ENCODE measurements at regions not wholly inside any gene's neighbourhood (a gene's known extent, or its start where the extent isn't known, plus 50 kb on each side); places are given as distances from the start of the nearest gene placed in this dataset.

DNA sequence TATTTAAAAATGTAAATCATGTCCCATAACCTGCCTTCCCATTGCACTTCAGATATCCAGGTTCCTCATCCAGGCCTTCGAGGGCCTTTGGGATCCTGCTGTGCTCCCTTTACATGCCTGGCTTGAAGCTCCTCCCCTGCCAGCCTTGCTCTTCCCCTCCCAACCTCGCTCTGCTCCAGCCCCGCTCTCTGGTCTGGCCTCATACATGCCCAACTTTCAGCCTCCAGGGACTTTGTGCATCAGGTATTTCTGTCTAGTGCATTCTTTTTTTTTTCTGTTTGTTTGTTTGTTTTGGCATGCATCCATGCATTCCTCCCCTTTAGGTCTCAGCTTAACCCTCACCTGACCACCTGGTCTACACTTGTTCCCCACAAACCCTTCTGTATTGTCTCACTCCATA, 160.3 kb downstream of the SNX10 start:
- no peaks in the 10 kb centered on the region for H3K4me1 ChIP-seq
- no peaks in the 10 kb centered on the region for H3K27me3 ChIP-seq
- no peak for ATAC-seq
- TF ChIP-seq, protein P1, sequence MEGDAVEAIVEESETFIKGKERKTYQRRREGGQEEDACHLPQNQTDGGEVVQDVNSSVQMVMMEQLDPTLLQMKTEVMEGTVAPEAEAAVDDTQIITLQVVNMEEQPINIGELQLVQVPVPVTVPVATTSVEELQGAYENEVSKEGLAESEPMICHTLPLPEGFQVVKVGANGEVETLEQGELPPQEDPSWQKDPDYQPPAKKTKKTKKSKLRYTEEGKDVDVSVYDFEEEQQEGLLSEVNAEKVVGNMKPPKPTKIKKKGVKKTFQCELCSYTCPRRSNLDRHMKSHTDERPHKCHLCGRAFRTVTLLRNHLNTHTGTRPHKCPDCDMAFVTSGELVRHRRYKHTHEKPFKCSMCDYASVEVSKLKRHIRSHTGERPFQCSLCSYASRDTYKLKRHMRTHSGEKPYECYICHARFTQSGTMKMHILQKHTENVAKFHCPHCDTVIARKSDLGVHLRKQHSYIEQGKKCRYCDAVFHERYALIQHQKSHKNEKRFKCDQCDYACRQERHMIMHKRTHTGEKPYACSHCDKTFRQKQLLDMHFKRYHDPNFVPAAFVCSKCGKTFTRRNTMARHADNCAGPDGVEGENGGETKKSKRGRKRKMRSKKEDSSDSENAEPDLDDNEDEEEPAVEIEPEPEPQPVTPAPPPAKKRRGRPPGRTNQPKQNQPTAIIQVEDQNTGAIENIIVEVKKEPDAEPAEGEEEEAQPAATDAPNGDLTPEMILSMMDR (IDR thresholded peaks at IDR 0.05) = no peak
- no peak overlapping the region for H3K4me3 ChIP-seq
- DNase-seq = no peak
- H3K27ac ChIP-seq = no peak overlapping the region
- H3K9me3 ChIP-seq = no peaks in the 10 kb centered on the region
- H3K36me3 ChIP-seq = no peaks in the 10 kb centered on the region
- intact Hi-C loops (cut with DNase I) = no loop called here
- WGBS, 2 donors = 58 to 63% methylated on average over 3 of the region's 3 CpGs

DNA sequence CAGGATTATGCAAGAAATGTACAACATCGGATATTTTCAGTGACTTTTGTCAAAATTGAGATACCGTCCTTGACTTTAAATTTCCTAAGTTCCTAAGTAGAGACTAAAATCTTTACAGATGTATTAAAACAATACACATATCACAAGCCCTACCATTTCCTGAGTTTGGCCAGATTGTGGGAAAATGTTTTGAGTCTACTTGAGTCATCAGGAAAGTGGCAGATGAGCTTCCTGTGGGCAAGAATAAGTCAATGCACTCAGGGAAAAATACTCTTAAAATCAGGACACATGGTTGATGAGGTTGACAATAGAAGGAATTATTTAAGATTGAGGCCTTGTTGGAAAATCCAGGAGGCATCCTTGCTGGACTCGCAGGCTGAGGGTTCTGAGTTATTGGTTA, 162.5 kb downstream of the SNX10 start:
- H3K9me3 ChIP-seq = no peaks in the 10 kb centered on the region
- H3K4me1 ChIP-seq = no peaks in the 10 kb centered on the region
- intact Hi-C loops (cut with DNase I) = no loop called here
- no peaks in the 10 kb centered on the region for H3K36me3 ChIP-seq
- H3K4me3 ChIP-seq = no peak overlapping the region
- no peaks in the 10 kb centered on the region for H3K27me3 ChIP-seq
- TF ChIP-seq, protein P1 (IDR thresholded peaks at IDR 0.05) = no peak
- WGBS, 2 donors = 49 to 67% methylated on average over 3 of the region's 3 CpGs
- peak overlapping the region in 1 of 10 donors; percentile 8 for H3K27ac ChIP-seq
- ATAC-seq = no peak
- no peak for DNase-seq

DNA sequence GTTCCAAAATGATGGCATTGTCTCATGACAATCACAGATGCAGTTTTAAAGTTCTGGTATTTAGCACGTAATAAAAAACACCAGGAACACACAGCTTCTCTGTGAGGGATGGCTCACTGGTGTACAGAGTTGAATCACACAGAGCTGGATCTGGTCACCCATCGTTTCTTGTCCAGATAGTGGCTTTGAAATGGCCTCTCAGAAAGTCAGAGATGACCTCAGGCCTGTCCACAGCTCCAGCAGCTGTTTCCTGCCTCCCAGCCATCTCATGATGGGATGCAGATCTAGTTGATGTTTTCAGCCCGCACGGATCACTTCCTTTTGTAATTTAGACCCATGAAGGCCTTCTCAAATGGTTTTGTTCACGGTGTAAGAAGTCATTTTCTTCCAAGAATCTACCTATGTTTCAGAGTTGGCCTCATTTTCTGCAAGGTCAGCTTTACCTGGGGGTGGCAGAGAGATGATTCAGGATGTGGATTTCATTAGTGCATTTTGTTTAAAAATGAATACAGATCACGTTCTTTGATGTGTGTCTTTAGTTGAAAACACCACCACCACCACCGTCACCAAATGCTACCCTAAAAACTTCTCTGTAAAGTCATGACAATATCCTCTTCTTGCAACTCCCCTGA, 166.2 kb downstream of the SNX10 start:
- H3K27ac ChIP-seq = no peak overlapping the region
- H3K9me3 ChIP-seq = no peaks in the 10 kb centered on the region
- H3K36me3 ChIP-seq = no peaks in the 10 kb centered on the region
- ATAC-seq (peak in 1 of 8 donors; percentile 46), DNase-seq (no peak)
- H3K4me1 ChIP-seq = no peaks in the 10 kb centered on the region
- TF ChIP-seq, protein P1 (IDR thresholded peaks at IDR 0.05) = no peak
- no peak overlapping the region for H3K4me3 ChIP-seq
- intact Hi-C loops (cut with DNase I) = no loop called here
- H3K27me3 ChIP-seq = no peaks in the 10 kb centered on the region
- WGBS, 2 donors = 58 to 59% methylated on average over 7 of the region's 7 CpGs

DNA sequence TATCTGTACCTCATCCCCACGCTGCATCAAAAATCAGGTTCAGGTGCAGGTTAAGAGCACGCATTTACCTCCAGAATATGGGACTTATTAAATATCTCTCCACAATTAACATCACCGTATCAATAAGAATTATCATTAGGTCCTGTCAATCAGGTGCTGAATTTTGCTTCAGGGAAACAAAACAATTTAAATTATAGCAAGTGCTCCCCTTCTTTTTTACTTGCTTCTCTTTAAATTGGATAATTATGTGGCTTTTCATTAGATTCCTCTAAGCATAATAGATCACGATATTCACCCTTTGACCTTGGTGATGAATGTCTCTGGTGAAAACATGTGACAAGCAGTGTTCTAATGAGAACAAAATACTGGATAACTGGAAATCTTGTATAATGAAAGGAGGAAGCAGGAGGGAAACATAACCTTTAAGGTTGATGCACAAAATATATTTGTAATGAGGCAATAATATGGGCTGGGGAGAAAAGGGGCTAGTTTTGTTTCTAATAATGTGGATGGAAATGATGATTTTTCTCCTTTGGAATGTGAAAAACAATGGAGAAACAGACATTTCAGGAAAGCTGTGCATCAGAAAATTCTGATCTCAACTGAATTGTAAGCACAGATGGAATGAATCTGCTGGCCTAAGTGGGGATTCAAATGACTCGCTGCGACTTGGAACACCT, 166.9 kb downstream of the SNX10 start:
- Histone ChIP-seq H3K27me3 (no peaks in the 10 kb centered on the region), H3K4me1 (no peaks in the 10 kb centered on the region), H3K9me3 (no peaks in the 10 kb centered on the region), H3K36me3 (no peaks in the 10 kb centered on the region), H3K4me3 (no peak overlapping the region), H3K27ac (no peak overlapping the region)
- WGBS, 2 donors = 89 to 91% methylated on average over 6 of the region's 6 CpGs
- no peak for DNase-seq
- intact Hi-C loops (cut with DNase I) = no loop called here
- TF ChIP-seq, protein P1 (IDR thresholded peaks at IDR 0.05) = no peak
- no peak for ATAC-seq

All from heart right ventricle (tissue), 16 donors.